T47D (cell line): ENCODE measurements at regions not wholly inside any gene's neighbourhood (a gene's known extent, or its start where the extent isn't known, plus 50 kb on each side); places are given as distances from the start of the nearest gene placed in this dataset.
A peak's percentile ranks its signal among the peaks of the same experiment; 100 is the strongest.

Experiments used
- DNase-seq, 2 experiments: peaks; one replicate each; pipeline versions ENCODE4 v3.0.0 to v3.0.0-alpha.2; 2011 to 2012; ENCODE audit warnings: low read depth in 1 of 2, low spot score in 1 of 2
- JUND ChIP-seq: IDR thresholded peaks from 2 replicates; pipeline ENCODE4 v1.6.1; 2012; ENCODE audit warnings: low read depth
- in situ Hi-C: cut with HindIII; loops from 2 replicates; pipeline ENCODE4 v1.10.0; 2016; ENCODE audit warnings: low sequenced_read_pairs, low pct_unique_long_range_greater_than_20kb

GRCh38 chr12:90042920-90043641 lies 334.4 kb upstream of the ATP2B1 start:
- no peak for TF ChIP-seq JUND
- no peak for DNase-seq
- in situ Hi-C loops: no loop called here

DNA sequence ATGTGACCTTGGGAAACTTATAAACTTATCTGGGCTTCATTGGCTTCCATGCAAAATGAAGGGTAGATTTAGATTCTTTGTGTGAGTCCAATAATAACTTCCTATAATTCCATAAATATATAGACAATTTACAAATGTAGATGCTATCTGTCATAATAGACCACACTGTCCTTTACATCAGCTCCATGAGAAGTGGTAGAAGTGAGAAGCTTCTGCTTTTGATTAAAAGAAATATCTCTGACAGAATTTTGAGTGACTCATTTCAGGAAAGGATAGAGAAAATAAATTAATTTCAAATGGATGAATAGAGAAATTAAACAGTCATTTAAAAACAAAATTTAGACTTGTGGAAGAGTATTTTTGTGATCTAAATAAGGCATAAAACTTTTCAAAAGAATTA lies 329.7 kb upstream of the ATP2B1 start:
- no peak for TF ChIP-seq JUND
- in situ Hi-C loops: no loop called here
- DNase-seq: no peak

GRCh38 chr12:90037740-90038139 lies 329.1 kb upstream of the ATP2B1 start:
- no peak for DNase-seq
- no peak for TF ChIP-seq JUND
- in situ Hi-C loops: no loop called here

DNA sequence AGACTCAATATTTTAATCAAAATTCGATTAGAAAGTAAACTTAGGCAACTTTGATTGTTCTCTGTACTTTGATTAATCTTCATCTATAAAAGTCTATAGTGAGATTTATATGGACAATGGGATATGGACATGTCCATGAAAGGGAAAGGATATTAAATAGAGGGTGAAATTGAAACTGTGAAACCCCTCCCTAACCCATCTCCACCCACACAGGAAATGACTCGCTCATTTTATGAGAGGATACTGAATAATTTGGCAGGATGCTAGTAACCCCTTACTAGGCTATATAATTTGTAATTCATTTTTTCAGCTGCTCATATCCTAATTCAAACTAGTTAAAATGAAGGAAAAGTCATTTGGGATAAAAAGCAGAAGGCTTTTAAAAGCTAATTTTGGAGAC lies 328.0 kb upstream of the ATP2B1 start:
- no peak for DNase-seq
- TF ChIP-seq JUND: no peak
- in situ Hi-C loops: no loop called here

DNA sequence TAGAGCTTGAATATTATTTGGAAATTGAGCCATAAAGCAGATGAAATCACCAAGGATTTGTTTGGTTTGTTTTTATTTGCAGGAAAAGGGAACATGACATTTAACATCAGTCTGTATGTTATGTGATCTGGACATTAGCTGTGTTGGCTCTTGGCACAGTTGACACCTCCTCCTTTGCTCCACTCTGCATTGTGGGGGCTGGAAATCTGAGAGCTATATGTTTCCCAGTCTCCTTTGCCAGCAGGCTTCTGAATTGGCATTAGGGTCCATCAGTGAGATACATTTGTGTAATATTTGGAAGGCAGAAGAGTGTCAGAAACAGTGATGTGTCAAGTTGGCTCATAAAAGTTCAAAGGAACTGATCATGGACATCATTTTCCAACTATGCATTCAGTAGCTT lies 322.1 kb upstream of the ATP2B1 start:
- no peak for TF ChIP-seq JUND
- in situ Hi-C loops: no loop called here

DNA sequence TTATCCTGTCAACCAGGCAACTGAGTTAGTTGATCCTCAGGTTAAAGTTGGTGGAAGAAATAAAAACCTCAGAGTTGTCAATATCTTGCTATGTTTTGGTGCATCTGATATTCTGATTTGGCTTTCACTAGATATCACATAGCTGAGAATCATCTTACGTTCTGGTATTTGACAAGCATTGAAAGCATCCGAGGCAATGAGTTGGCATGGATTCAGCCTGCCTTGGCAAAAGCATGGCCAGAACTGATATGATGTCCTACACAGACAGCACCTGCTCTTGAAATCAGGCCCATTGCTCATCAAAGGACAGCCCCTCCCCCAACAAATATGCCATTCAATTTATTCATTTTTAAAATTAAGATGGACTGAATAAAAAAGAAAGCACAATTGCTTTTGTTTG lies 320.7 kb upstream of the ATP2B1 start:
- in situ Hi-C loops: no loop called here
- TF ChIP-seq JUND: no peak
- DNase-seq: no peak

More for the DNA sequence above, 322.1 kb upstream of the ATP2B1 start:
- no peak for DNase-seq

DNA sequence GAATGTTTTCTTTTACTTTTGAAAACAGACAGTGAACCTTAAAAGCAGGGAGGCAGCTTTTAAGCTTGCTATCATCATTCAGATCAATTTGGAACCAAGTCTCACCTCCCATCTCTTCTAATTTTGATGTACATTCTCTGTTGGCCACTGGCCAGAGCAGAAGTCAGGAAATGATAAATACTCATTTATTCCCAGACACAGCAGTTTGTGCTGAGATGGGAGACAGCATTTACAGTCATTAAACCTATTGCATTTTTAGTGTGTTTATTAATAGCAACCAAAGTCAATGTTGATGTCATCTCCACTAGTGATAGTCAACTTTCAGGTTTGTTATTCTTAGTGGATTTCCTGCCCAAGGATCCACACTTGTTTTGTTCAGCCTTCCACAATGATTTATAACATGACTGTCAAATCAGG lies 320.0 kb upstream of the ATP2B1 start:
- DNase-seq: peak in 1 of 2 experiments; percentile 42
- no peak for TF ChIP-seq JUND
- in situ Hi-C loops: no loop called here

DNA sequence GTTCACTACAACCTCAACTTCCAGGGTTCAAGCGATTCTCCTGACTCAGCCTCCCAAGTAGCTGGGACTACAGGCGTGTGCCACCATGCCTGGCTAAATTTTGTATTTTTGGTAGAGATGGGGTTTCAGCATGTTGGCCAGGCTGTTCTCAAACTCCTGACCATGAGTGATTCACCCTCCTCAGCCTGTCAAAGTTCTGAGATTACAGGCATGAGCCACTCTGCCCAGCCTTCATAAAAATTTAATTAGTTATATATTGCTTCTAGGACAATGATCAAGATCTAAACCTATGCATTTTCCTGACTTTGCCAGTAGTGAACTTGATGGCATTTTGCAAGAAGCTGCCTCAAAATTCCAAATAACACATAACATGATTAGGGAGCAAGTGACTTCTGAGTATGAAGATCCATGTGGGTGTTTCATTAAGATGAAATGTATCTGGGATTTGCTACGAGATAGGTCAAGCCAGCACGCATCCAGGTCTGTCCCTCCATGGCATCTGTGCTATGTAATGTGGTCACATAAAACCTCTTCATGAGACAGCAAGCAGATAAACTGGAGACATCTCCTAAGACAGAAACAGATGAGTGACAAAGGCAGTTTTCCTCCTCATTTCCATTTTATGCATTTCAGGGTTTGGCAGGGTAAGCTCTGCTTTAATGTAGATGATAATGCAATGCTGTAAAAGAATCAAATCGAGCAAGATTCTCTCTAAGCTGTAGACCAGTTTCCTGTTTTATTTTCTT lies 319.4 kb upstream of the ATP2B1 start:
- DNase-seq: no peak
- TF ChIP-seq JUND: no peak
- in situ Hi-C loops: no loop called here

GRCh38 chr12:90027041-90027440 lies 318.4 kb upstream of the ATP2B1 start:
- in situ Hi-C loops: no loop called here
- no peak for TF ChIP-seq JUND
- no peak for DNase-seq

DNA sequence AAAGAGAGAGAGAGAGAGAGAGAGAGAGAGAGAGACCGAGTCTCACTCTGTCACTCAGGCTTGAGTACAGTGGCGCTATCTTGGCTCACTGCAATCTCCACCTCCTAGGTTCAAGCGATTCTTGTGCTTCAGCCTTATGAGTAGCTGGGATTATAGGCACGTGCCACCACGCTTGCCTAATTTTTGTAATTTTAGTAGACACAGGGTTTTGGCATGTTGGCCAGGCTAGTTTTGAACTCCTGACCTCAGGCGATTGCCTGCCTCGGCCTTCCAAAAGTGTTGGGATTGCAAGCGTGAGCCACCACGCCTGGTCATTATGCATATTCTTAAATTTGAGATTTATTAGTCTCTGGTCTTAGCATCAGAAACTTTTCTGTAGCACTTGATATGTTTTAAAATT lies 317.9 kb upstream of the ATP2B1 start:
- DNase-seq: no peak
- in situ Hi-C loops: no loop called here
- no peak for TF ChIP-seq JUND

- TF ChIP-seq JUND: peak; percentile 75
- in situ Hi-C loops: no loop called here
Measured at GRCh38 chr12:90024262-90024661, 315.6 kb upstream of the ATP2B1 start.

DNA sequence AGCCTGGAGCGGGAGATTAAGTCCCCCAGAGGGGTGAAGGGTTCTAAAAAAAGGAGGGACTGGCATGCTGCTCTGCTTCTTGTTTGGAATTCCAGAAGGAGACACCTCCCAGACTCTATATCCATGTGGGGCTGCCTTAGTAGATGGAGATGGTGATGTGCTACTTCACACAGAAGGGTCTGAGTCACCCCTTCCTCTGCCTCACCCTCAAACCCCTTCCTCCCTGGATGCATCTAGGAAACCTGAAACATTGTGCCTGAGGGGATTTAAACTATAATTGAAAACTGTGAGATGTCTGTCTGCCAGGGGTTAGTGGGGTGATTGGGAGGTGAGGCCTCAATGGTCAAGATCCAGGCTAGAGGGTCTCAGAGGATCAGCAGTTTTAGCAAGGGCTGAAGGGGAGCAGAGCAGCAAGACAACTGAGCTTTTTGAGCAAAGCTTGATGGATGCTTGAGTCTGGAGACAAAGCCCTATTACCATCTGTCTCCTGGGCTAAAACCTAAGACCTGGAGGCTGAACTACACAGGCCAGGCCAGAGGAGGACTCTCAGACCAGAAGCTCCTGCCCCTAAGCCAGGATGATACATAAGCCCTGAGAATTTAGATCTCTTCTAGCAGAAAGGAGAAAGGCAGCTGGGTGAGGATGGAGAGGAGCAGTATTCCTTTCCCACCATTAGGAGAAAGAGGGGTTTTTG lies 314.7 kb upstream of the ATP2B1 start:
- peak in 1 of 2 experiments; percentile 23 for DNase-seq
- TF ChIP-seq JUND: no peak
- in situ Hi-C loops: no loop called here

More at GRCh38 chr12:90024262-90024661, 315.6 kb upstream of the ATP2B1 start:
- peak; percentile 73 to 93 for DNase-seq

- in situ Hi-C loops: no loop called here
- DNase-seq: no peak
- no peak for TF ChIP-seq JUND
Measured at GRCh38 chr12:90021795-90022440, 313.3 kb upstream of the ATP2B1 start.
